IPS-NIHi11 (cell line): ENCODE measurements at regions not wholly inside any gene's neighbourhood (a gene's known extent, or its start where the extent isn't known, plus 50 kb on each side); places are given as distances from the start of the nearest gene placed in this dataset.

Experiments
- DNase-seq: peaks from one replicate; pipeline ENCODE4 v3.0.0; 2012; ENCODE audit warnings: mixed read lengths, low spot score

- no peak for DNase-seq
Observed at GRCh38 chr6:98546376-98546775, 288.0 kb upstream of the POU3F2 start.

DNA sequence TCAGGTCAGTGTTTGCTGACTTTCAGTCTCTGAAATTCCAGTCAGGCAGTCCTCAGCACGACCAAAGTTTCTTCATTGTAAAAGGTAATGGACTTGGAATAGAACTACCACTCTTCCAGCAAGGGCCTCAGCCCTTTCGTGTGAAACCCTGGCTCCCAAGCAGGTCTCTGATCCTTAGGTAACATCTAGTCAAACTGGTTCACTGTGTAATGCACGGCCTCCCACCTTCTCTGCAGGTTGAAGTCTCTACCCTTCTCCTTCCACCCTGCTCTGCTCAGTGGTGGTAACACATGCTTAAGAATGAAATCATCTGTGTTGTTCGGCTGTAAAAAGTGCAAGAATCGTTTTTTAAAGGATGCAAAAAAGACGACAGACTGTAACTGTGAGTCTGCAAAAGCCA lies 287.2 kb upstream of the POU3F2 start:
- DNase-seq, result no peak

- DNase-seq, result no peak
Observed at GRCh38 chr6:98547634-98548033, 286.7 kb upstream of the POU3F2 start.

DNA sequence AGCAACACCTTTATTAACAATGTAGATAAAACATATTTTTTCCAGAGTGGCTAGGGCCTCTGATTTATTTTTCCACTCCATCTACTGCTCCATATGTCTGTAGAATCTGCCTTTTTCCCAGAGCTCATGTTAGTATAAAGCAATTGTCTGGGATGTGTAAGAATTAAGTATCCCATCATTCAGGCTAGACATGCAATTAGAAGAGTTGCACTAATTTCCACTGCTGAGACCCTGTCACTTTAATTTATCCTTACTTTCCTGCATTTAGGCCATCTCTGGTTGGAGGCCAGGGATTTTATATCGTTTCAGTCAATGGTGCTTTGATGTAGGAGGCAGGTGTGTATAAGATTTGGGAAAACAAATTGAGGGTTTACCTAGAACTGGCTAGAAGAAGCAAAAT lies 286.1 kb upstream of the POU3F2 start:
- no peak for DNase-seq

- no peak for DNase-seq
Observed at GRCh38 chr6:98560418-98560817, 274.0 kb upstream of the POU3F2 start.

- DNase-seq, result no peak
Observed at GRCh38 chr6:98560841-98561240, 273.5 kb upstream of the POU3F2 start.

- DNase-seq, result no peak
Observed at GRCh38 chr6:98566126-98566525, 268.2 kb upstream of the POU3F2 start.

DNA sequence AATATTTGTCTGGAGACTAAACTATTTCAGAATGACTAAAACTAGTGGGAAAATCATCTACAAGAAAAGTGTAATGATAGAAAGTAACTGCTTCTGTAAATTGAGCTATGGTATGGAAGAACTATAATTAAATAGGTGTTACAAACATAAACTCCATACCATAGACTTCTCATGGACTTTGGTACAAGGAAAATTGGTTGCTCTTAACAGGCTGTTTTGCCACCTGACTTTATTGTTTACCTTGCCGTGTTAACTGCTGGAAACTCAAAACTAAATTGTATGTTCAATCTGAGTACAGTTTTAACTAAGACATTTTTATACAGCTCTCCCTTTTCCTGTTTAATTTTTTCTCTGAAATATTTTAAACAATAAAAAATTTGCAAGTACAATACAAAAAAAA lies 261.8 kb upstream of the POU3F2 start:
- no peak for DNase-seq

DNA sequence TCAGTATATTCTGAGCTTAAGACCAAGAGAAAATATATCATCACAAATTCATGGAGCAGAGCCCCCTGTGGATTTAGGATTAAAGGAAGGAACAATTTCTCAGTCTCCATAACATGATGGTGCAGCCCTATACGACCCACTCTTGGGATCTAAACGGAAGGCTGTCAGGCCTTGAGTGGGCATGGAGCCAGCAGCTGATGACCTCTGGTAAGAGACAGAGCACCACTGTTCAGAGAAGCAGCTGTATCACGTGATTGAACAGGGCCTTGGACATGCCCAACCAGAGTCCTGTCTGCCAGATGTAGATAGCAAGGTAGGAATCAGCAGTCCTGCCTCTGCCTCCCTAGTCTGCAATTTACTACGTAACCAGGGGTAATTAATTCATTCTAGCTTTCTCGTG lies 259.4 kb upstream of the POU3F2 start:
- DNase-seq, result no peak

DNA sequence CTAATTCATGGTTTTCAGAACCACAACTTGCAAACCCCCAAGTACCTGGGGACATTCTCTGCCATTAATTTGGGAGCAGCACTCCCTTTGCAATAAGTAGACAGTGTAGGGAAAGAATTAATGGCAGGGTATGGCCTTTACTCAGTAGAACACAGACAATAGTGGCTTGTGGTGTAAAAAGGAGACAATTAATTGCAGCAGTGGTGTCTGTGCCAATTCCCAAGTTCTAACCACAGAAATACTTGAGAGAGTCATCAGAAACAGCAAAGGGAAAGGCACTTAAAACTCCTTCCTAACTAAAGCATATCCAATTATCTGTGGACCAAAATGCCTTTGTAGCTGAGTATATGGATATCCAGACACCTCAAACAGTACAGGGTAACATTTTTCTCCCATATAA lies 257.6 kb upstream of the POU3F2 start:
- no peak for DNase-seq

DNA sequence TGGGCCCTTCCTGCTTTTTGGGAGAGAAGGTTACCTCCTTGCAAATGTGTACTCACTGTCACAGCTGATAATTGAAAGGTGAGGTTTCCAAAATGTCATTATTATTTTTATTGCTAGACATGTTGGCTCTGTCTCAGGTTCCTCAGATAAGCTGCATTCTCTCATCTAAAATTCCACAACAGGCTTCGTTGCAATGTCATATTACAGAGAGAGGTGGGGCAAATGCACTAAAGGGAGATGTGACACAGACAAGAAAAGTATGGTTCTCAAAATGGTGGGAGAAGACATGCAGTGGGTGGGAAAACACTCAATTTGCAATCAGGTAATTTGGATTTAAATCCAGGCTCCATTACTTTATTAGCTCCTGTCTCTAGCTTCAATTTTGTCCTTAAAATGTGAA lies 256.4 kb upstream of the POU3F2 start:
- DNase-seq, result no peak

DNA sequence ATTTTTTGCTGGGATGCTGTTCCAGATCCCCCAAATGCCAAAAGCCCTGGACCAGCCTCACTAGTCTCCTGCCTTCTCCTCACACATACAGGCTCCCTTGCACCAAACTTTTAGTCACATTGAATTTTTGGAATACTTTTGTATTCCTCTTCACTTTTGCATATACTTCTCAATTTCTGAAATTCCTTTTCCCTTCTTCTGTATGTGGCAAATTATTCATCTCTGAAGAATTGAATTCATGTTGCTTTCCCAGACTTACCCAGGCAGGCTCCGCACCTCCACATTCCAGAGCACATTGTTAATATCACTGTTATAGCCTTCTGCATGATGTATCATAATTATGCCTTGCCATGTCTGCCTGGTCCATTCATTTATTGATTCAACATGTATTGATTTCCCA lies 255.3 kb upstream of the POU3F2 start:
- no peak for DNase-seq

DNA sequence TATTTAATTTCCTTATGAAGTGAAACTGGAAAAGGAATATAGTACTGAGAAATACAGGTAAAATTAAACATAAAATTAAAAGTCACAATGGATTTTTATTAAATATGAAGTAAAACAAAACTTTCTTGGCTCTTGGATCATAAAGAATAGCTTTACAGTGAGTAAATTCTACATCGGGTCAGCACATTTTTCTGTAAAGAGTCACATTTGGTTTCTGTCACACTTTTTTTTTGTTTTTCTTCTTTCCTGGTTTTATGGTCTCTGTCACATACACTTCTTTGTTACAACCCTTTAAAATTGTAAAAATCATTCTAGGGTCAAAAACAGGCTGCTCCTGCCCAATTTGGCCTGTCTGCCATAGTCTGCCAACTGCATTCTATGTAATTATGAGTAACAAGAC lies 254.4 kb upstream of the POU3F2 start:
- no peak for DNase-seq

DNA sequence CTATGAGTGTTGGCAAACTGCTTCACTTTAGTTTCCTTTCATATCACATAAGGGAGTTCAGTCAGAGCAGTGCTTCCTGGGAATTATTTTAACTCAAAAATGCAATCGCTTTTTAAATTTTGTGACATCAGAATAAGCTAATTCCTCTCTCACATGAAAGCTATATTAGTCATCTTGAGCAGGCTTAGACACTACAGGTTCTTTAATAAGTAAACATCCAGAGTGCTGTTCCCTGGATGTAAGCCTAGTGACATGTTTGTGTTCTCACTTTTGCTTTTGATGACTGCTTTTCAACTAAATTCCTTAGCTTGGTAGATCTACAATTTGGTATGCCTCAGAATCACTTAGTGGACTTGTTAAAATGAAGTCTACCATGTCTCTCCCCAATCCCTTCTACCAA lies 252.7 kb upstream of the POU3F2 start:
- no peak for DNase-seq

DNA sequence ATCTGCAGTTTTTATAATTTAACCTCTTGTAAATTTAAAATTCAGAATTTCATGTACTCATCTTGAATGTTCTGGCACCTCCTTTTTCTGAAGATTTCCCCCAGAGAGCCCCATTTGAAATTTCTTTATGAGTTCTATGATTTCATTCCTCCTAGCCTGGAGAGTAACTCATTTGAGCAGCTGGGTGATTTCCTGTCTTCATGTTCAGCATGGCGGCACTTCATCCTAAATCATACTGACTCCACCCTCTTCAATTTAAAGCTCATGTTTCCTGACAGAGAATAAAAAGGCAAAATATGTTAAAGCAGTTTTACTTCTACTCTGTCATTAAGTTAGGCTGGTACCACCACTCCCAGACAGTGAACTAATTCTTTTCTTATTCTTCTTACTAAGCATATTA lies 250.9 kb upstream of the POU3F2 start:
- no peak for DNase-seq

- DNase-seq, result peak; percentile 17
Observed at GRCh38 chr6:98586163-98586562, 248.2 kb upstream of the POU3F2 start.

- no peak for DNase-seq
Observed at GRCh38 chr6:98587555-98587954, 246.8 kb upstream of the POU3F2 start.

- DNase-seq, result no peak
Observed at GRCh38 chr6:98589536-98589935, 244.8 kb upstream of the POU3F2 start.

GRCh38 chr6:98590136-98590681 lies 244.2 kb upstream of the POU3F2 start:
- no peak for DNase-seq

DNA sequence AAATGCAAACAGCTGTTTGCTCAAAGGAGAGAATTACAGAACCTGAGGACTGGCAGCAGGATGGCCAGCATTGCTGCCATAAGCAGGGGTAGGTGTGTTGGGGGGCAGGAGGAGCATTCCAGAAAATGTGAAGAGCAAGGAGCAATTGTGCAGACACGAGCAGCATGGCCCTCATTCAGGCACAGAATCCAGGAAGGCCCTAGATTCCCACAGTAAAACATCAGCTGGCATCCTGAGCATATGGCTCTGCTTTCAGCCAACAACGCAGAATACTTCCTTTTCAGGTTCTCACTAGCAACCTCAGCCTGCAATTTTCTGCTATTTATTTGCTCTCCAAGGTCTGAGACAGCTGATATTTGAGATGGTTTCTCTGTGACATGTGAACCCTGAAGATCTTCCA lies 243.4 kb upstream of the POU3F2 start:
- DNase-seq, result no peak

DNA sequence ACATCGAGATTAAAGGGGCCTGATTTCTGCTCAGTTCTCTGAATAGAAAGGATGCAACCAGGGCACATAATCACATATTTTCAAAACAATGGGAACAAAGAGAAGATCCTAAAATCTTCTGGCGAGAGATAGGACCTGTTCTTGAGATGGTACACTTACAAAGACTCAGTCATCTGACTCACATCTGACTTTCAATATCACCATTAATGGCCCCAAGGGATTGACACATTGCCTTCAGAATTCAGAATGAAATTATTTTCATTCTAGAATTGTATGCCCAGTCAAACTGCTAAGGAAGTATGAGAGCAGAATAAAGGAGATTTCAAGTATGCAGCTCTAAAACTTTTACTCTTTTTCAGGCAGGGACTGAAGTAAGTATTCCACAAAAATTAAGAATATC lies 240.7 kb upstream of the POU3F2 start:
- DNase-seq, result no peak

- no peak for DNase-seq
Observed at GRCh38 chr6:98601716-98602115, 232.7 kb upstream of the POU3F2 start.

- no peak for DNase-seq
Observed at GRCh38 chr6:98605705-98606104, 228.7 kb upstream of the POU3F2 start.

- DNase-seq, result no peak
Observed at GRCh38 chr6:98627129-98627775, 207.1 kb upstream of the POU3F2 start.

GRCh38 chr6:98633886-98634285 lies 200.5 kb upstream of the POU3F2 start:
- no peak for DNase-seq
